Vagina (tissue), 2 donors: ENCODE measurements at regions not wholly inside any gene's neighbourhood (a gene's known extent, or its start where the extent isn't known, plus 50 kb on each side); places are given as distances from the start of the nearest gene placed in this dataset.
"Not testable (repeated sequence)": the region's sequence is repeated elsewhere in the genome, so short reads cannot be mapped to it uniquely, and the experiment has no call there.

Experiments used
- CTCF ChIP-seq, 3 experiments: fragments of 450-650 bp in 2 of 3; fragments of 200-600 bp in 1 of 3; sonication (generic) in 1 of 3; IDR thresholded peaks; one replicate each; pipeline ENCODE4 v1.5.1; 2017 to 2019; ENCODE audit warnings: antibody characterized with exemption in 3 of 3, mild to moderate bottlenecking in 2 of 3, moderate library complexity in 2 of 3
- POLR2A ChIP-seq, 2 donors: fragments of 450-650 bp; IDR thresholded peaks; one replicate each; pipeline ENCODE4 v1.6.1; 2017; ENCODE audit warnings: antibody characterized with exemption in 2 of 2, mild to moderate bottlenecking in 2 of 2, moderate library complexity in 2 of 2

GRCh38 chr21:14008436-14008835, 202.3 kb downstream of the LIPI start:
- not testable (repeated sequence) for TF ChIP-seq CTCF, POLR2A (IDR thresholded peaks at IDR 0.05)
